ENCODE measurements at regions not wholly inside any gene's neighbourhood (a gene's known extent, or its start where the extent isn't known, plus 50 kb on each side); places are given as distances from the start of the nearest gene placed in this dataset.

DNA sequence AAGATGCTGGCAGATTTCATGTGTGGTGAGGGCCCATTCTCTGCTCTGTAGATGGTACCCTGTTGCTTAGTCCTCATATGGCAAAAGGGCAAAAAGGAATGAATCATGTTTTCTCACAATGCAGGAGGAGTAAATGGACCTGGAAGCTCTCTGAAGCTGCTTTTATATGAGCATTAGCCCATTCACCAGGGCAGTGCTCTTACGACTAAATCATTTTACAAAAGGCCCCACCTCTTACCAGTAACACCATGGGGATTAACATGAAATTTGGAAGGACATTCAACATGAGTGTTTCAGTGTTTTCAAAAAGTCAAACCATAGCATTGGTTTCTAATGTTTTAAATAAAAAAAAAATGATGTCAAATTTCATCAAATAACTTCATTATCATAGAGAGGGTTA, 495.7 kb upstream of the CBLB start:
- Histone ChIP-seq H3K4me3 (no peak overlapping the region), H3K27me3 (no peaks in the 10 kb centered on the region), H4K20me1 (ENCODE audit: insufficient read depth, poor library complexity, severe bottlenecking) (no peaks in the 10 kb centered on the region), H3K4me1 (ENCODE audit: insufficient read depth) (no peaks in the 10 kb centered on the region), H3K36me3 (replicated peaks; ENCODE audit: insufficient read depth, low read depth) (no peaks in the 10 kb centered on the region), H3K4me2 (no peak overlapping the region), H3K9me2 (replicated peaks; ENCODE audit: insufficient read depth) (no peaks in the 10 kb centered on the region), H3K27ac (no peak overlapping the region), H3K9me3 (ENCODE audit: low read depth) (no peaks in the 10 kb centered on the region), H2AFZ (no peak overlapping the region), H3K79me2 (no peaks in the 10 kb centered on the region)
- WGBS (ENCODE audit: low lambda C conversion rate, missing lambda C conversion rate), result 93% methylated on average over 1 of the region's 1 CpG
- no peak for DNase-seq (ENCODE audit: low spot score)
- TF ChIP-seq EZH2phosphoT487 (IDR thresholded peaks at IDR 0.05; ENCODE audit: low read depth, severe bottlenecking, unreplicated experiment) (no peak), EZH2 (IDR thresholded peaks at IDR 0.05; ENCODE audit: borderline replicate concordance) (no peak)
- TF ChIP-seq, protein P1, sequence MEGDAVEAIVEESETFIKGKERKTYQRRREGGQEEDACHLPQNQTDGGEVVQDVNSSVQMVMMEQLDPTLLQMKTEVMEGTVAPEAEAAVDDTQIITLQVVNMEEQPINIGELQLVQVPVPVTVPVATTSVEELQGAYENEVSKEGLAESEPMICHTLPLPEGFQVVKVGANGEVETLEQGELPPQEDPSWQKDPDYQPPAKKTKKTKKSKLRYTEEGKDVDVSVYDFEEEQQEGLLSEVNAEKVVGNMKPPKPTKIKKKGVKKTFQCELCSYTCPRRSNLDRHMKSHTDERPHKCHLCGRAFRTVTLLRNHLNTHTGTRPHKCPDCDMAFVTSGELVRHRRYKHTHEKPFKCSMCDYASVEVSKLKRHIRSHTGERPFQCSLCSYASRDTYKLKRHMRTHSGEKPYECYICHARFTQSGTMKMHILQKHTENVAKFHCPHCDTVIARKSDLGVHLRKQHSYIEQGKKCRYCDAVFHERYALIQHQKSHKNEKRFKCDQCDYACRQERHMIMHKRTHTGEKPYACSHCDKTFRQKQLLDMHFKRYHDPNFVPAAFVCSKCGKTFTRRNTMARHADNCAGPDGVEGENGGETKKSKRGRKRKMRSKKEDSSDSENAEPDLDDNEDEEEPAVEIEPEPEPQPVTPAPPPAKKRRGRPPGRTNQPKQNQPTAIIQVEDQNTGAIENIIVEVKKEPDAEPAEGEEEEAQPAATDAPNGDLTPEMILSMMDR (IDR thresholded peaks at IDR 0.05; ENCODE audit: poor library complexity), result no peak

DNA sequence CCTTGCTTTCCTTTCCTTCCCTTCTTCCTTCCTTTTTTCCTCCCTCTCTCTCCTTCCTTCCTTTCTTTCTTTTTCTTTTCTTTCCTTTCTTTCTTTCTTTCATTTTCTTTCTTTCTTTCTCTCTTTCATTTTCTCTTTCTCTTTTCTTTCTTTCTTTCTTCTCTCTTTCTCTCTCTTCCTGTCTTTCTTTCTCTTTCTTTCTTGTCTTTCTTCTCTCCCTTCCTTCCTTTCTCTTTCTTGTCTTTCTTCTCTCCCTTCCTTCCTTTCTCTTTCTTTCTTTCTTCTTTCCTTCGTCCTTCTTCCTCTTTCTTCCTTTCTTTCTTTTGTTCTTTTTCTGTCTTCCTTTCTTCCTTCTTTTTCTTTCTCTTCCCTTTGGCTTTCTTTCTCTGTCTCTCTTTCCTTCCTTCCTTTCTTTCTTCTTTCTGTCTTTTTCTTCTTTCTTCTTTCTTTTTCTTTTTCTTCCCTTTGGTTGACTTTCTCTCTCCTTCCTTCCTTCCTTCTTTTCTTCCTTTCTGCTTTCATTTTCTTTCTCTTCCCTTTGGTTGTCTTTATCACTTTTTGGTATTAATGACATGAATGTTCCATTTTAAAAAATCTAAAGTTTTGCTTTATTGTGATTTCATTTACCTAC, 496.4 kb upstream of the CBLB start:
- no peaks in the 10 kb centered on the region for H3K27me3 ChIP-seq
- H3K27ac ChIP-seq, result no peak overlapping the region
- H3K9me3 ChIP-seq (ENCODE audit: low read depth), result no peaks in the 10 kb centered on the region
- H4K20me1 ChIP-seq (ENCODE audit: insufficient read depth, poor library complexity, severe bottlenecking), result no peaks in the 10 kb centered on the region
- no peaks in the 10 kb centered on the region for H3K9me2 ChIP-seq (replicated peaks; ENCODE audit: insufficient read depth)
- no peak for DNase-seq (ENCODE audit: low spot score)
- H3K36me3 ChIP-seq (replicated peaks; ENCODE audit: insufficient read depth, low read depth), result no peaks in the 10 kb centered on the region
- TF ChIP-seq EZH2phosphoT487 (IDR thresholded peaks at IDR 0.05; ENCODE audit: low read depth, severe bottlenecking, unreplicated experiment) (no peak), EZH2 (IDR thresholded peaks at IDR 0.05; ENCODE audit: borderline replicate concordance) (no peak)
- TF ChIP-seq, protein P1 (IDR thresholded peaks at IDR 0.05; ENCODE audit: poor library complexity), result no peak
- no peaks in the 10 kb centered on the region for H3K79me2 ChIP-seq
- no peak overlapping the region for H2AFZ ChIP-seq
- no peak overlapping the region for H3K4me3 ChIP-seq
- no peaks in the 10 kb centered on the region for H3K4me1 ChIP-seq (ENCODE audit: insufficient read depth)
- no peak overlapping the region for H3K4me2 ChIP-seq
- WGBS (ENCODE audit: low lambda C conversion rate, missing lambda C conversion rate), result 75% methylated on average over 1 of the region's 1 CpG

DNA sequence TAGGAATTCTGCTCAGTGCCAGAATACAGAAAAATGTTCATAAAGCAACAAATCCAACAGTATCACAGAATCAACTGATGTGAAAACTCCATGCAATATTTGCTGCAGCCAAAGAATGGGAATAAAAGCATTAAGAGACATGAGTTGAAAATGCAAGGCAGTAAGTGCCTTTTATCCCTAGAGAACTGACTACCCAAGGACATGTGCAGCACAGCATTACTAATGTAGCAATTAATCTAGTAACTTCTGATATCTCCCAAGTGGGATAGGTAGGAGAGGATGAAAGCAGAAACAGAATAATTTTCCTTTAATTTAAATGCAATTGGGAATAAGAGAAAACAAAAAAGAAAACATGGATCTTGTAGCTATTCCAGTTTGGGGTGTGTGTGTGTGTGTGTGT, 497.5 kb upstream of the CBLB start:
- Histone ChIP-seq H3K9me3 (ENCODE audit: low read depth) (no peaks in the 10 kb centered on the region), H3K27me3 (no peaks in the 10 kb centered on the region), H3K36me3 (replicated peaks; ENCODE audit: insufficient read depth, low read depth) (no peaks in the 10 kb centered on the region), H3K79me2 (no peaks in the 10 kb centered on the region), H3K9me2 (replicated peaks; ENCODE audit: insufficient read depth) (no peaks in the 10 kb centered on the region), H3K4me2 (no peak overlapping the region), H4K20me1 (ENCODE audit: insufficient read depth, poor library complexity, severe bottlenecking) (no peaks in the 10 kb centered on the region), H3K4me3 (no peak overlapping the region), H3K27ac (no peak overlapping the region), H2AFZ (no peak overlapping the region), H3K4me1 (ENCODE audit: insufficient read depth) (no peaks in the 10 kb centered on the region)
- TF ChIP-seq EZH2phosphoT487 (IDR thresholded peaks at IDR 0.05; ENCODE audit: low read depth, severe bottlenecking, unreplicated experiment) (no peak), EZH2 (IDR thresholded peaks at IDR 0.05; ENCODE audit: borderline replicate concordance) (no peak)
- TF ChIP-seq, protein P1 (IDR thresholded peaks at IDR 0.05; ENCODE audit: poor library complexity), result no peak
- DNase-seq (ENCODE audit: low spot score), result no peak

DNA sequence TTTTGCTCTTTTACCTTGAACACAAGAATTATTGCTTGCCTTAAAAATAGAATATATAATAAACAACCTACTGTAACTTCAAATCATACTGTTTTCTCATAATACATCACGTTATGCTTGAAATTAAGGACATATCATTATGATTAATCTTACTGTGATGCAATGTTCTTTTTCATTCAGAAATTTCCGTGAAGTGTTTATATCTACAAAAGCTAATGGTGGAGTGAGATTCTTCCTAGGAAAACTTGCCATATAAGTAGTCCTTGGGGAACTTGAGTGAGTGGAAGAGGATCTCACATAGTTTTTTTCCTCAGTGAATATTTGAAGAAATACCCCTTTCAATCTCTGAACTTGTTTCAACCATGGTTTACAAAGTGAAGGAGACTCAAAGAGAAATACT, 498.7 kb upstream of the CBLB start:
- WGBS (ENCODE audit: low lambda C conversion rate, missing lambda C conversion rate), result 87% methylated on average over 2 of the region's 2 CpGs

More for the DNA sequence above, 498.7 kb upstream of the CBLB start:
- Histone ChIP-seq H3K4me2 (no peak overlapping the region), H3K79me2 (no peaks in the 10 kb centered on the region), H2AFZ (no peak overlapping the region), H3K4me1 (ENCODE audit: insufficient read depth) (no peaks in the 10 kb centered on the region), H3K27me3 (no peaks in the 10 kb centered on the region), H3K9me3 (ENCODE audit: low read depth) (no peaks in the 10 kb centered on the region), H3K9me2 (replicated peaks; ENCODE audit: insufficient read depth) (no peaks in the 10 kb centered on the region), H3K4me3 (no peak overlapping the region), H3K36me3 (replicated peaks; ENCODE audit: insufficient read depth, low read depth) (no peaks in the 10 kb centered on the region), H4K20me1 (ENCODE audit: insufficient read depth, poor library complexity, severe bottlenecking) (no peaks in the 10 kb centered on the region), H3K27ac (no peak overlapping the region)
- TF ChIP-seq EZH2phosphoT487 (IDR thresholded peaks at IDR 0.05; ENCODE audit: low read depth, severe bottlenecking, unreplicated experiment) (no peak), EZH2 (IDR thresholded peaks at IDR 0.05; ENCODE audit: borderline replicate concordance) (no peak)
- TF ChIP-seq, protein P1 (IDR thresholded peaks at IDR 0.05; ENCODE audit: poor library complexity), result no peak
- DNase-seq (ENCODE audit: low spot score), result no peak
